HepG2 (cell line): ENCODE measurements at regions not wholly inside any gene's neighbourhood (a gene's known extent, or its start where the extent isn't known, plus 50 kb on each side); places are given as distances from the start of the nearest gene placed in this dataset.

Experiments used
- ATAC-seq: fragments of 200-7000 bp; cut with Tn5 transposase; 3 replicates; pipeline ENCODE4 v1.9.1; 2020; ENCODE audit warnings: mild to moderate bottlenecking, moderate library complexity
- BruUV-seq: library from RNA; stranded (reverse); fragments of 400-500 nt; replicated peaks from 2 replicates; lab custom pipeline; 2021; lab: Mats Ljungman, UMichigan
- CTCF ChIA-PET: fragments of 300-600 bp; formaldehyde crosslinking; extraction: SDS; loops from one replicate; lab custom pipeline; 2021; ENCODE audit warnings: low total read pairs, inconsistent platforms, low intra/inter-chr PET ratio; lab: Yijun Ruan, JAX
- POLR2A ChIA-PET: fragments of 350-600 bp; sonication (Branson Sonifier 250); formaldehyde crosslinking; loops from one replicate; lab custom pipeline; 2020; ENCODE audit warnings: antibody characterized with exemption, inconsistent platforms; lab: Yijun Ruan, JAX
- DNase-seq: peaks from one replicate; pipeline ENCODE4 v3.0.0-alpha.2; 2015; ENCODE audit warnings: low spot score
- FAIRE-seq: peaks from 3 replicates; lab custom pipeline; 2011; peaks lifted over from hg19 to GRCh38; lab: Jason Lieb, UNC
- H2AFZ ChIP-seq: one replicate; pipeline ENCODE4 v1.6.1; 2011; ENCODE audit warnings: low read length, inconsistent platforms
- H3K27ac ChIP-seq: fragments of 300-600 bp; 3 replicates; pipeline ENCODE4 v1.8.0; 2011; ENCODE audit warnings: mixed run types, mild to moderate bottlenecking, mixed read lengths, low read length, inconsistent platforms; ENCODE audit not compliant: insufficient read depth; ENCODE audit errors: extremely low read length
- H3K27me3 ChIP-seq, 2 experiments: fragments of 200-600 bp in 1 of 2; 2 replicates in 1 of 2; 3 replicates in 1 of 2; pipeline versions ENCODE4 v1.6.0 to v1.8.0; 2011; ENCODE audit warnings: low read length in 2 of 2, mild to moderate bottlenecking in 2 of 2, moderate library complexity in 2 of 2, inconsistent platforms in 1 of 2; ENCODE audit not compliant: insufficient read depth in 2 of 2, control insufficient read depth in 1 of 2
- H3K36me3 ChIP-seq, 2 experiments: fragments of 200-600 bp in 1 of 2; replicated peaks in 1 of 2; 2 replicates in 1 of 2; 3 replicates in 1 of 2; pipeline versions ENCODE4 v1.5.1 to v1.8.0; 2011; ENCODE audit warnings: low read length in 2 of 2, inconsistent platforms in 1 of 2; ENCODE audit not compliant: insufficient read depth in 2 of 2, control insufficient read depth in 1 of 2
- H3K4me1 ChIP-seq: 2 replicates; pipeline ENCODE4 v1.5.1; 2012; ENCODE audit warnings: low read length, inconsistent platforms; ENCODE audit not compliant: insufficient read depth
- H3K4me2 ChIP-seq: 2 replicates; pipeline ENCODE4 v1.6.0; 2011; ENCODE audit warnings: low read depth, low read length, inconsistent platforms
- H3K4me3 ChIP-seq, 3 experiments: fragments of 200-600 bp in 1 of 3; sonication (generic), shearing (Covaris generic) in 1 of 3; replicated peaks in 1 of 3; 2 replicates each; pipeline ENCODE4 v1.5.1; 2011 to 2016; ENCODE audit warnings: low read length in 3 of 3, inconsistent platforms in 2 of 3, low read depth in 2 of 3, mild to moderate bottlenecking in 2 of 3, control low read depth in 1 of 3, mixed read lengths in 1 of 3; ENCODE audit not compliant: insufficient read depth in 1 of 3
- H3K79me2 ChIP-seq: one replicate; pipeline ENCODE4 v1.6.1; 2011; ENCODE audit warnings: low read length, inconsistent platforms; ENCODE audit not compliant: insufficient read depth
- H3K9ac ChIP-seq: 2 replicates; pipeline ENCODE4 v1.6.0; 2011; ENCODE audit warnings: mild to moderate bottlenecking, low read depth, low read length, inconsistent platforms; ENCODE audit not compliant: insufficient read depth
- H3K9me3 ChIP-seq: 2 replicates; pipeline ENCODE4 v1.5.1; 2012; ENCODE audit warnings: mild to moderate bottlenecking, low read length
- H4K20me1 ChIP-seq: 2 replicates; pipeline ENCODE4 v1.6.0; 2011; ENCODE audit warnings: inconsistent platforms, mild to moderate bottlenecking, low read length, moderate library complexity; ENCODE audit not compliant: insufficient read depth
- ATF2 ChIP-seq: sonication (generic); formaldehyde crosslinking; IDR thresholded peaks from 2 replicates; pipeline ENCODE4 v1.4.0; 2020; ENCODE audit warnings: missing genetic modification reagents
- ESRRA ChIP-seq: sonication (generic); formaldehyde crosslinking; IDR thresholded peaks from 2 replicates; pipeline ENCODE4 v1.5.1; 2020; ENCODE audit warnings: mild to moderate bottlenecking, low read depth, missing genetic modification reagents
- HNRNPL ChIP-seq: fragments of 200-400 bp; formaldehyde crosslinking; IDR thresholded peaks from 2 replicates; pipeline ENCODE4 v1.6.1; 2017; ENCODE audit warnings: mild to moderate bottlenecking, low read depth, low read length
- RXRB ChIP-seq: IDR thresholded peaks from 2 replicates; pipeline ENCODE4 v1.6.1; 2016; ENCODE audit warnings: borderline replicate concordance, missing genetic modification reagents, missing compliant biosample characterization
- SMYD3 ChIP-seq: sonication (generic); formaldehyde crosslinking; IDR thresholded peaks from 2 replicates; pipeline ENCODE4 v1.8.1; 2023; ENCODE audit warnings: mild to moderate bottlenecking, missing genetic modification reagents
- YY1 ChIP-seq: IDR thresholded peaks from 2 replicates; pipeline ENCODE4 v1.6.1; 2011; ENCODE audit warnings: low read length, low read depth, moderate library complexity, mild to moderate bottlenecking; ENCODE audit not compliant: insufficient read depth, insufficient replicate concordance
- ZBTB4 ChIP-seq: sonication (generic); formaldehyde crosslinking; IDR thresholded peaks from 2 replicates; pipeline ENCODE4 v1.4.0; 2020; ENCODE audit warnings: missing genetic modification reagents, mild to moderate bottlenecking, borderline replicate concordance
- ZBTB46 ChIP-seq: sonication (generic); formaldehyde crosslinking; IDR thresholded peaks from 2 replicates; pipeline ENCODE4 v1.4.0; 2020; ENCODE audit warnings: mild to moderate bottlenecking, missing genetic modification reagents, borderline replicate concordance
- ZEB1 ChIP-seq: IDR thresholded peaks from 2 replicates; pipeline ENCODE4 v1.6.1; 2012; ENCODE audit warnings: mild to moderate bottlenecking, low read depth, inconsistent platforms; ENCODE audit not compliant: insufficient replicate concordance
- ZNF24 ChIP-seq: fragments of 450-650 bp; IDR thresholded peaks from 2 replicates; pipeline ENCODE4 v1.6.1; 2017; ENCODE audit warnings: antibody characterized with exemption, mild to moderate bottlenecking
- ZNF274 ChIP-seq: sonication (generic); formaldehyde crosslinking; IDR thresholded peaks from 2 replicates; pipeline ENCODE4 v1.5.1; 2020; ENCODE audit warnings: mild to moderate bottlenecking, missing genetic modification reagents
- ZNF564 ChIP-seq: sonication (generic); formaldehyde crosslinking; IDR thresholded peaks from 2 replicates; pipeline ENCODE4 v1.8.1; 2023; ENCODE audit warnings: mild to moderate bottlenecking, missing genetic modification reagents
- ZNF597 ChIP-seq: sonication (generic); formaldehyde crosslinking; IDR thresholded peaks from 2 replicates; pipeline ENCODE4 v1.5.0; 2020; ENCODE audit warnings: missing genetic modification reagents
- ZNF703 ChIP-seq: sonication (generic); formaldehyde crosslinking; IDR thresholded peaks from 2 replicates; pipeline ENCODE4 v1.5.1; 2020; ENCODE audit warnings: missing genetic modification reagents, mild to moderate bottlenecking, moderate library complexity, borderline replicate concordance
- WGBS: methylation state at CpG from one replicate; pipeline ENCODE4 v1.1.6; 2017; ENCODE audit warnings: low lambda C conversion rate; 5-methylcytosine and 5-hydroxymethylcytosine counted together
- in situ Hi-C: cut with HindIII; loops from 2 replicates; pipeline ENCODE4 v1.10.0; 2017; ENCODE audit warnings: low pct_unique_long_range_greater_than_20kb; ENCODE audit not compliant: extremely low pct_ligation_motif_present
- intact Hi-C: fragments of 100-400 bp; cut with micrococcal nuclease; formaldehyde crosslinking; loops from one replicate; pipeline ENCODE4 v1.10.0; 2022; ENCODE audit not compliant: unreplicated experiment

GRCh38 chr3:163482695-163483094, 1595.6 kb downstream of the SI start (continued):
- TF ChIP-seq ZNF24 (no peak), SMYD3 (CRISPR knock-in tag) (no peak), ZEB1 (no peak), ZNF274 (CRISPR knock-in tag) (no peak), HNRNPL (no peak), ZNF564 (CRISPR knock-in tag) (no peak)

- 0% methylated on average over 1 of the region's 1 CpG for WGBS
- no peak for ATAC-seq
- CTCF ChIA-PET, result no interaction called here
- POLR2A ChIA-PET, result no interaction called here
- FAIRE-seq, result no peak
- no peaks in the 10 kb centered on the region for H3K4me1 ChIP-seq
- no peak overlapping the region for H3K27ac ChIP-seq
- intact Hi-C loops, result no loop called here
- H3K79me2 ChIP-seq, result no peaks in the 10 kb centered on the region
- no TSS peak for BruUV-seq
- H3K36me3 ChIP-seq, result no peaks in the 10 kb centered on the region
- no peaks in the 10 kb centered on the region for H4K20me1 ChIP-seq
- H3K4me2 ChIP-seq, result no peak overlapping the region
- no peaks in the 10 kb centered on the region for H3K9me3 ChIP-seq
- in situ Hi-C loops, result loop anchor here (25.0 kb wide), 1 partner anchor 1919 kb away; no protein-coding TSS in a partner anchor
- H2AFZ ChIP-seq, result no peak overlapping the region
- no peak for DNase-seq
- no peaks in the 10 kb centered on the region for H3K27me3 ChIP-seq
- H3K4me3 ChIP-seq, result no peak overlapping the region
- no peak overlapping the region for H3K9ac ChIP-seq
- TF ChIP-seq ZBTB46 (CRISPR knock-in tag), result no peak
- TF ChIP-seq YY1, result no peak
- no peak for TF ChIP-seq ATF2 (CRISPR knock-in tag)
- TF ChIP-seq ZNF597 (CRISPR knock-in tag), result no peak
- TF ChIP-seq ZBTB4 (CRISPR knock-in tag), result no peak
- no peak for TF ChIP-seq RXRB (CRISPR knock-in tag)
- TF ChIP-seq ESRRA, result no peak
- TF ChIP-seq ZNF703, result no peak
Measured at GRCh38 chr3:163481738-163482137, 1596.6 kb downstream of the SI start.
